Testis (tissue), 2 donors: ENCODE measurements at regions not wholly inside any gene's neighbourhood (a gene's known extent, or its start where the extent isn't known, plus 50 kb on each side); places are given as distances from the start of the nearest gene placed in this dataset.

Experiments
- DNase-seq: peaks from one replicate; pipeline ENCODE4 v3.0.0-alpha.2; 2019
- H3K27ac ChIP-seq, 2 donors: fragments of 200-600 bp; sonication (generic); one replicate each; pipeline ENCODE4 v1.5.1; 2019
- H3K27me3 ChIP-seq: fragments of 200-600 bp; sonication (generic); one replicate; pipeline ENCODE4 v1.5.1; 2019
- H3K36me3 ChIP-seq: fragments of 200-600 bp; sonication (generic); one replicate; pipeline ENCODE4 v1.5.1; 2017; ENCODE audit warnings: low read depth; ENCODE audit errors: missing control alignments
- H3K4me1 ChIP-seq: fragments of 200-600 bp; sonication (generic); one replicate; pipeline ENCODE4 v1.5.1; 2019
- H3K4me3 ChIP-seq, 2 donors: fragments of 200-600 bp; sonication (generic); one replicate each; pipeline ENCODE4 v1.5.1; 2017 to 2019
- H3K9me3 ChIP-seq: fragments of 200-600 bp; sonication (generic); one replicate; pipeline ENCODE4 v1.5.1; 2017
- CTCF ChIP-seq, 3 experiments: fragments of 450-650 bp in 2 of 3; fragments of 200-600 bp in 1 of 3; sonication (generic) in 1 of 3; IDR thresholded peaks; one replicate each; pipeline ENCODE4 v1.5.1; 2016 to 2019; ENCODE audit warnings: antibody characterized with exemption in 3 of 3, mild to moderate bottlenecking in 2 of 3, moderate library complexity in 1 of 3
- POLR2A ChIP-seq: fragments of 450-650 bp; IDR thresholded peaks from one replicate; pipeline ENCODE4 v1.6.1; 2017; ENCODE audit warnings: antibody characterized with exemption, mild to moderate bottlenecking, moderate library complexity
- WGBS, 2 donors: methylation state at CpG; one replicate each; pipeline ENCODE4 v1.1.5; 2018; 5-methylcytosine and 5-hydroxymethylcytosine counted together
- intact Hi-C: fragments of 100-400 bp; cut with DNase I; formaldehyde crosslinking; loops from one replicate; pipeline ENCODE4 v1.15.1; 2023; ENCODE audit warnings: low total_unique reads

DNA sequence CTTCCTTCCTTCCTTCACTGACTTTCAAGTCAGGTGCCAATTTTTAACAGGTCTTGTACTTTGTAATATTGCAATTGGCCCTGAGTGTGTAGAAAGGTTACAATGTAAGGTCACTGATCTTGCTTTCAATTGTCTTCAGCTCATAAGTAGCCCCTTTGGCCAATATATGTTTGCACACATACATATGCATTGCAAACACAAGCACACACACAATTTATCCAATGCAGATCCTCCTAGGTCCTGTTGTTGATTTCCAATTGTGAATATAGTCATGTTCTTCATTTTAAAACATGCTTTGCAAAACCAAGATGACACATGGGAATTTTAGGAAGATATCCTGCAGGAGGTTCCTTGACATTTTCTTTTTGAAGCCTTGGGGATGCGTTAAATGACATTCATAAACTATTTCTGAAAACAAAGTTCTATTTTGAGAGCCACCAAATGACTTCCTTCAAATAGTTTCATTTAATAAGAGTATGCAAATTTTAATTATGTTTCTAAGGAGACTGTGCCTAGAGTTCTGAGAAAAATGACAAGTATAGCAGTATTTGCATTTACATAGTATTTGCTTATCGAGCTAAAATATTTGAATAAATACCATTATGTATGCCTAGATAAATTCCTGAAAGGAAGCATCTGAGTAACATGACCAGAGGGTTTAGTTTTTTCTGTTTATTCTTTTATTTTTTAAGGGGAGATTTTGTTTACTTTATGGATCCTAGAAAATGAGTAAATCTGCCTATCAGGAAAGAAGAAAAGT is 117.1 kb upstream of the TMEFF2 start:
- TF ChIP-seq CTCF (IDR thresholded peaks at IDR 0.05) (no peak), POLR2A (no peak)
- DNase-seq = no peak
- H3K27me3 ChIP-seq = no peaks in the 10 kb centered on the region
- intact Hi-C loops = no loop called here
- H3K9me3 ChIP-seq = no peaks in the 10 kb centered on the region
- no peak overlapping the region for H3K4me3 ChIP-seq
- WGBS, 2 donors = 75 to 86% methylated on average over 2 of the region's 2 CpGs
- no peaks in the 10 kb centered on the region for H3K4me1 ChIP-seq
- no peak overlapping the region for H3K27ac ChIP-seq
- no peaks in the 10 kb centered on the region for H3K36me3 ChIP-seq

DNA sequence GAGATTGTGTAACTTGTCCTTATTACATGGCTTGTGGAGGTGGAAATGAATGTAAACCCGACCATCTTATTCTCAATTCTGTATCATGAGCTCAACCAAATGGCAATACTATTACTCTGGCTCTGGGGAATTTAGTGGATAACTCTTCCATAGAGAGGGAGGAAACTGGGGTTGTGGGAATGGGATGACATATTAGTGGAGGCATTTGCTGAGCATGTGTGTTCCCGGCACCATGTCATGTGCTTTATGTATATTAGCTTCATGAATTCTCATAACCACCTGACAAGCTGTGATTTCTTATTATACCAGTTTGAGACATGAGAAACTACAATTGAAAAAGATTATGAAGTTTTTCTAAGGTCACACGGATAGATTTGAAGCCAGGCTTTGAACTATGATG is 112.8 kb upstream of the TMEFF2 start:
- Histone ChIP-seq H3K27me3 (no peaks in the 10 kb centered on the region), H3K4me1 (no peaks in the 10 kb centered on the region), H3K36me3 (no peaks in the 10 kb centered on the region), H3K9me3 (no peaks in the 10 kb centered on the region), H3K27ac (no peak overlapping the region), H3K4me3 (no peak overlapping the region)
- 90 to 92% methylated on average over 3 of the region's 3 CpGs for WGBS, 2 donors
- TF ChIP-seq POLR2A (no peak), CTCF (IDR thresholded peaks at IDR 0.05) (no peak)
- no peak for DNase-seq
- intact Hi-C loops = no loop called here

- Histone ChIP-seq H3K27ac (no peak overlapping the region), H3K9me3 (no peaks in the 10 kb centered on the region), H3K36me3 (no peaks in the 10 kb centered on the region), H3K4me1 (no peaks in the 10 kb centered on the region), H3K4me3 (no peak overlapping the region), H3K27me3 (no peaks in the 10 kb centered on the region)
- TF ChIP-seq POLR2A (no peak), CTCF (IDR thresholded peaks at IDR 0.05) (no peak)
- 78 to 84% methylated on average over 3 of the region's 3 CpGs for WGBS, 2 donors
- DNase-seq = no peak
- intact Hi-C loops = no loop called here
Observed at GRCh38 chr2:192298664-192299063, 103.9 kb upstream of the TMEFF2 start.

GRCh38 chr2:192292478-192292877 is 97.7 kb upstream of the TMEFF2 start:
- no peaks in the 10 kb centered on the region for H3K36me3 ChIP-seq
- no peaks in the 10 kb centered on the region for H3K9me3 ChIP-seq
- no peak overlapping the region for H3K27ac ChIP-seq
- H3K27me3 ChIP-seq = no peaks in the 10 kb centered on the region
- intact Hi-C loops = no loop called here
- DNase-seq = no peak
- WGBS, 2 donors = 90 to 97% methylated on average over 2 of the region's 2 CpGs
- H3K4me1 ChIP-seq = no peaks in the 10 kb centered on the region
- H3K4me3 ChIP-seq = no peak overlapping the region
- TF ChIP-seq CTCF (IDR thresholded peaks at IDR 0.05) (no peak), POLR2A (no peak)

- intact Hi-C loops = no loop called here
- H3K4me1 ChIP-seq = no peaks in the 10 kb centered on the region
Observed at GRCh38 chr2:192288295-192288694, 93.6 kb upstream of the TMEFF2 start.

More at GRCh38 chr2:192288295-192288694, 93.6 kb upstream of the TMEFF2 start:
- no peak overlapping the region for H3K4me3 ChIP-seq
- H3K9me3 ChIP-seq = no peaks in the 10 kb centered on the region
- no peaks in the 10 kb centered on the region for H3K27me3 ChIP-seq
- H3K27ac ChIP-seq = no peak overlapping the region
- DNase-seq = no peak
- WGBS, 2 donors = 11 to 12% methylated on average over 2 of the region's 2 CpGs
- TF ChIP-seq POLR2A (no peak), CTCF (IDR thresholded peaks at IDR 0.05) (no peak)
- H3K36me3 ChIP-seq = no peaks in the 10 kb centered on the region
